OCI-LY7 (cell line): ENCODE measurements at regions not wholly inside any gene's neighbourhood (a gene's known extent, or its start where the extent isn't known, plus 50 kb on each side); places are given as distances from the start of the nearest gene placed in this dataset.

Experiments
- BruUV-seq: library from RNA; stranded (reverse); fragments of 400-500 nt; replicated peaks from 2 replicates; lab custom pipeline; 2021; lab: Mats Ljungman, UMichigan
- CTCF ChIA-PET: fragments of 300-600 bp; sonication (Branson Sonifier 250); formaldehyde crosslinking; loops from one replicate; lab custom pipeline; 2022; ENCODE audit warnings: antibody characterized with exemption; ENCODE audit not compliant: unreplicated experiment; lab: Charles Lee
- POLR2A ChIA-PET: fragments of 300-600 bp; sonication (Branson Sonifier 250); formaldehyde crosslinking; loops from one replicate; lab custom pipeline; 2022; ENCODE audit warnings: antibody characterized with exemption; lab: Charles Lee
- DNase-seq: peaks from one replicate; pipeline ENCODE4 v3.0.0-alpha.2; 2015; ENCODE audit warnings: low spot score
- H2AFZ ChIP-seq: fragments of 200-600 bp; sonication (generic), shearing (Covaris generic); 2 replicates; pipeline ENCODE4 v1.6.1; 2014; ENCODE audit warnings: mild to moderate bottlenecking, antibody characterized with exemption, low read length, moderate library complexity
- H3K27ac ChIP-seq: fragments of 200-600 bp; sonication (generic); 2 replicates; pipeline ENCODE4 v1.5.1; 2014; ENCODE audit warnings: mixed run types, low read depth, mild to moderate bottlenecking, moderate library complexity, low read length, inconsistent platforms; ENCODE audit not compliant: poor library complexity, severe bottlenecking
- H3K36me3 ChIP-seq: fragments of 200-600 bp; sonication (generic); 2 replicates; pipeline ENCODE4 v1.6.1; 2014; ENCODE audit warnings: mild to moderate bottlenecking, antibody characterized with exemption, low read length, moderate library complexity, mixed read lengths; ENCODE audit not compliant: insufficient read depth
- H3K4me1 ChIP-seq: fragments of 200-600 bp; sonication (generic); 2 replicates; pipeline ENCODE4 v1.5.1; 2014; ENCODE audit warnings: mild to moderate bottlenecking, low read length; ENCODE audit not compliant: insufficient read depth, poor library complexity, severe bottlenecking
- H3K4me2 ChIP-seq: fragments of 200-600 bp; sonication (generic); 2 replicates; pipeline ENCODE4 v1.6.1; 2014; ENCODE audit warnings: mild to moderate bottlenecking, low read length
- H3K4me3 ChIP-seq: fragments of 200-600 bp; sonication (generic); 2 replicates; pipeline ENCODE4 v1.5.1; 2014; ENCODE audit warnings: mild to moderate bottlenecking, low read depth, low read length; ENCODE audit not compliant: poor library complexity, severe bottlenecking
- H3K79me2 ChIP-seq: fragments of 200-600 bp; sonication (generic); 2 replicates; pipeline ENCODE4 v1.6.1; 2016; ENCODE audit warnings: low read depth, mild to moderate bottlenecking, low read length, moderate library complexity, mixed read lengths; ENCODE audit not compliant: insufficient read depth
- H3K9me2 ChIP-seq: fragments of 200-600 bp; sonication (generic); 2 replicates; pipeline ENCODE4 v1.6.1; 2016; ENCODE audit warnings: mild to moderate bottlenecking, low read length, mixed read lengths; ENCODE audit not compliant: insufficient read depth
- H3K9me3 ChIP-seq: fragments of 200-600 bp; sonication (generic); 2 replicates; pipeline ENCODE4 v1.6.1; 2014; ENCODE audit warnings: mild to moderate bottlenecking, mixed run types, low read length, mixed read lengths
- H4K20me1 ChIP-seq: fragments of 200-600 bp; sonication (generic); 2 replicates; pipeline ENCODE4 v1.6.1; 2014; ENCODE audit warnings: mild to moderate bottlenecking, antibody characterized with exemption, low read length, moderate library complexity, mixed read lengths; ENCODE audit not compliant: insufficient read depth
- CTCF ChIP-seq: fragments of 200-600 bp; sonication (generic); conservative IDR thresholded peaks from 2 replicates; pipeline ENCODE4 v1.5.1; 2014; ENCODE audit warnings: mild to moderate bottlenecking, antibody characterized with exemption, low read length, moderate library complexity, mixed read lengths
- EZH2phosphoT487 ChIP-seq: fragments of 200-600 bp; sonication (generic); IDR thresholded peaks from 2 replicates; pipeline ENCODE4 v1.6.1; 2018; ENCODE audit warnings: low read depth, borderline replicate concordance, mild to moderate bottlenecking, mixed run types, antibody characterized with exemption, low read length, moderate library complexity, mixed read lengths
- intact Hi-C: fragments of 100-400 bp; cut with micrococcal nuclease; formaldehyde crosslinking; loops from one replicate; pipeline ENCODE4 v1.10.0; 2022; ENCODE audit not compliant: unreplicated experiment

DNA sequence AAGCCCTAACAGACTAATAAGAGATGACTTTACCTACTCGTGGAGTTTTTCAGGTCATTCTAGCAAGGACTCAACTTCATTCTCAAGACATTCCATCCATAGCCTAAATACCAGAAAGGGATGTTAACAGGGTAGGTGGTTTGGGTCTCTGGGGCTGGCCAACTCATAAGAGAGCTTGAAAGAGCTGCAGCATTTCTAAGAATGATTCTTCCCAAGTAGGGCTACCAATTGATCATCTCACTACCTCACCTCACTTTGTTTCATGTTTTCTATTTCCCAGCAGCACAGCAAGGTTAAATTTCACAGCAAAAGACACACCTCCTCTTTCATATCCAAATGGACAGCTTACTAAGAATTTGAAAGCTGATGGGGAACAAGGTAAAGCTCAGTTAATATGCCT lies 614.8 kb upstream of the DIPK2B start:
- Histone ChIP-seq H3K4me3 (no peak overlapping the region), H3K27ac (no peak overlapping the region), H3K36me3 (no peaks in the 10 kb centered on the region), H2AFZ (no peak overlapping the region), H3K9me3 (no peaks in the 10 kb centered on the region), H3K9me2 (no peaks in the 10 kb centered on the region), H4K20me1 (no peaks in the 10 kb centered on the region), H3K4me1 (no peaks in the 10 kb centered on the region), H3K4me2 (no peak overlapping the region), H3K79me2 (no peaks in the 10 kb centered on the region)
- intact Hi-C loops = no loop called here
- ChIA-PET CTCF (no interaction called here), POLR2A (no interaction called here)
- no peak for DNase-seq
- no TSS peak for BruUV-seq
- no peak for TF ChIP-seq EZH2phosphoT487
- no peak for TF ChIP-seq CTCF

DNA sequence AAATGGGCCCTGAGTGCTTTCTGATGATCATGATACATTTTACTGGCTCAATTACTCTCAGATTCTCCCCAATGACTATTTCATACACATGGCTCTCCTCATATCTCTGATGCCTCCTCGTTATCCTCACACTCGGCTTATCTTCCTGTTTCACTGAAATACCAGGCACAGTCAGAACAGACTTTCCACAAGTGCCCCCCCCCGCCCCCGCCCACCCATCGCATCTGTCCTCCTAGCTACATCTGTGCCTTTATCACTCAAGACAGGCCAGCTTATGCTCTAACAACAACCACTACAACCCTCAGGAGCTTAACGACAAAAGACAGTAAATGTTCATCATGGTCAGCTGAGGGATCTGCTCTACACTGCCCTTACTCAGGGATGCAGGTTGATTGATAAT lies 610.6 kb upstream of the DIPK2B start:
- Histone ChIP-seq H3K27ac (no peak overlapping the region), H2AFZ (no peak overlapping the region), H3K4me3 (no peak overlapping the region), H3K4me2 (no peak overlapping the region), H3K79me2 (no peaks in the 10 kb centered on the region), H3K36me3 (no peaks in the 10 kb centered on the region), H4K20me1 (no peaks in the 10 kb centered on the region), H3K9me2 (no peaks in the 10 kb centered on the region), H3K4me1 (no peaks in the 10 kb centered on the region), H3K9me3 (no peaks in the 10 kb centered on the region)
- ChIA-PET POLR2A (no interaction called here), CTCF (no interaction called here)
- intact Hi-C loops = no loop called here
- BruUV-seq = no TSS peak
- TF ChIP-seq CTCF = no peak
- no peak for DNase-seq

- H3K79me2 ChIP-seq = no peaks in the 10 kb centered on the region
- no peaks in the 10 kb centered on the region for H3K9me3 ChIP-seq
- TF ChIP-seq EZH2phosphoT487 (no peak), CTCF (no peak)
- H3K4me1 ChIP-seq = no peaks in the 10 kb centered on the region
- intact Hi-C loops = no loop called here
- H3K4me2 ChIP-seq = no peak overlapping the region
- no peaks in the 10 kb centered on the region for H4K20me1 ChIP-seq
- no peak overlapping the region for H3K4me3 ChIP-seq
- no peak overlapping the region for H3K27ac ChIP-seq
- BruUV-seq = no TSS peak
- no peaks in the 10 kb centered on the region for H3K36me3 ChIP-seq
- POLR2A ChIA-PET = no interaction called here
- H2AFZ ChIP-seq = no peak overlapping the region
- DNase-seq = no peak
- no peaks in the 10 kb centered on the region for H3K9me2 ChIP-seq
- CTCF ChIA-PET = no interaction called here
Observed at GRCh38 chrX:45807572-45808425, 607.1 kb upstream of the DIPK2B start.
